RWPE2 (cell line): ENCODE measurements at regions not wholly inside any gene's neighbourhood (a gene's known extent, or its start where the extent isn't known, plus 50 kb on each side); places are given as distances from the start of the nearest gene placed in this dataset.

Experiments used
- ATAC-seq: fragments of 200-7000 bp; cut with Tn5 transposase; 3 replicates; pipeline ENCODE4 v1.9.1; 2021; ENCODE audit warnings: low read depth
- DNase-seq: peaks from one replicate; pipeline ENCODE4 v3.0.0-alpha.2; 2020; ENCODE audit warnings: low spot score
- H3K27ac ChIP-seq: fragments of 450-650 bp; 2 replicates; pipeline ENCODE4 v1.5.1; 2017; ENCODE audit warnings: mild to moderate bottlenecking; ENCODE audit not compliant: poor library complexity, severe bottlenecking
- H3K27me3 ChIP-seq: fragments of 250-450 bp; sonication (Bioruptor Pico); 2 replicates; pipeline ENCODE4 v1.5.1; 2021; ENCODE audit warnings: mild to moderate bottlenecking, moderate library complexity; ENCODE audit not compliant: insufficient read depth, poor library complexity, severe bottlenecking
- H3K36me3 ChIP-seq: fragments of 250-450 bp; sonication (Bioruptor Pico); 2 replicates; pipeline ENCODE4 v1.5.1; 2020; ENCODE audit warnings: low read depth, mild to moderate bottlenecking, moderate library complexity
- H3K4me1 ChIP-seq: fragments of 250-450 bp; sonication (Bioruptor Pico); 2 replicates; pipeline ENCODE4 v1.5.1; 2021; ENCODE audit warnings: mild to moderate bottlenecking, moderate library complexity; ENCODE audit not compliant: insufficient read depth, poor library complexity, severe bottlenecking
- H3K4me3 ChIP-seq: fragments of 250-450 bp; sonication (Bioruptor Pico); 2 replicates; pipeline ENCODE4 v1.5.1; 2021; ENCODE audit warnings: mild to moderate bottlenecking, moderate library complexity; ENCODE audit not compliant: severe bottlenecking
- H3K9me3 ChIP-seq: fragments of 250-450 bp; sonication (Bioruptor Pico); 2 replicates; pipeline ENCODE4 v1.5.1; 2021; ENCODE audit warnings: mild to moderate bottlenecking, moderate library complexity; ENCODE audit not compliant: severe bottlenecking
- CTCF ChIP-seq: fragments of 450-650 bp; IDR thresholded peaks from one replicate; pipeline ENCODE4 v1.5.1; 2017; ENCODE audit warnings: mild to moderate bottlenecking, moderate library complexity; ENCODE audit not compliant: poor library complexity, severe bottlenecking

GRCh38 chr4:36547383-36547782, 266.0 kb downstream of the DTHD1 start:
- Histone ChIP-seq H3K4me1 (peaks cover 35% of the 10 kb centered on the region), H3K27ac (no peak overlapping the region), H3K36me3 (no peaks in the 10 kb centered on the region), H3K4me3 (no peak overlapping the region), H3K27me3 (no peaks in the 10 kb centered on the region), H3K9me3 (no peaks in the 10 kb centered on the region)
- no peak for TF ChIP-seq CTCF
- DNase-seq: no peak
- no peak for ATAC-seq

- Histone ChIP-seq H3K9me3 (no peaks in the 10 kb centered on the region), H3K4me1 (peaks cover 43% of the 10 kb centered on the region), H3K36me3 (no peaks in the 10 kb centered on the region), H3K4me3 (no peak overlapping the region), H3K27ac (no peak overlapping the region), H3K27me3 (no peaks in the 10 kb centered on the region)
- no peak for TF ChIP-seq CTCF
- ATAC-seq (no peak), DNase-seq (no peak)
Observed at GRCh38 chr4:36549252-36549651, 267.8 kb downstream of the DTHD1 start.

GRCh38 chr4:36549992-36550391, 268.6 kb downstream of the DTHD1 start:
- H3K36me3 ChIP-seq: no peaks in the 10 kb centered on the region
- no peak for TF ChIP-seq CTCF
- no peaks in the 10 kb centered on the region for H3K27me3 ChIP-seq
- ATAC-seq (no peak), DNase-seq (no peak)
- peak overlapping the region; percentile 82 for H3K27ac ChIP-seq
- peaks cover 43% of the 10 kb centered on the region for H3K4me1 ChIP-seq
- no peaks in the 10 kb centered on the region for H3K9me3 ChIP-seq
- no peak overlapping the region for H3K4me3 ChIP-seq

- DNase-seq (no peak), ATAC-seq (peak; percentile 93)
- H3K27me3 ChIP-seq: no peaks in the 10 kb centered on the region
- H3K4me1 ChIP-seq: peaks cover 43% of the 10 kb centered on the region
- H3K4me3 ChIP-seq: no peak overlapping the region
- peak overlapping the region; percentile 82 for H3K27ac ChIP-seq
- H3K9me3 ChIP-seq: no peaks in the 10 kb centered on the region
- no peak for TF ChIP-seq CTCF
- no peaks in the 10 kb centered on the region for H3K36me3 ChIP-seq
Observed at GRCh38 chr4:36551697-36552214, 270.3 kb downstream of the DTHD1 start.

GRCh38 chr4:36553029-36553428, 271.6 kb downstream of the DTHD1 start:
- H3K4me1 ChIP-seq: peaks cover 43% of the 10 kb centered on the region
- ATAC-seq (no peak), DNase-seq (no peak)
- no peaks in the 10 kb centered on the region for H3K27me3 ChIP-seq
- TF ChIP-seq CTCF: no peak
- no peak overlapping the region for H3K4me3 ChIP-seq
- H3K9me3 ChIP-seq: no peaks in the 10 kb centered on the region
- peak overlapping the region; percentile 82 for H3K27ac ChIP-seq
- H3K36me3 ChIP-seq: no peaks in the 10 kb centered on the region
